Stomach (tissue), 8 donors: ENCODE measurements at regions not wholly inside any gene's neighbourhood (a gene's known extent, or its start where the extent isn't known, plus 50 kb on each side); places are given as distances from the start of the nearest gene placed in this dataset.
"Not testable (repeated sequence)": the region's sequence is repeated elsewhere in the genome, so short reads cannot be mapped to it uniquely, and the experiment has no call there.

ENCODE experiments used
- DNase-seq, 2 donors: peaks; one replicate each; pipeline versions ENCODE4 v3.0.0 to v3.0.0-alpha.2; 2013 to 2019
- H3K27ac ChIP-seq, 5 donors: fragments of 200-600 bp in 4 of 5; sonication (generic) in 4 of 5; one replicate each; pipeline ENCODE4 v1.5.1; 2013 to 2019; ENCODE audit warnings: mild to moderate bottlenecking in 1 of 5, moderate library complexity in 1 of 5
- H3K27me3 ChIP-seq, 3 donors: fragments of 200-600 bp; sonication (generic); one replicate each; pipeline ENCODE4 v1.5.1; 2017 to 2019; ENCODE audit warnings: mixed run types in 1 of 3
- H3K36me3 ChIP-seq, 4 donors: fragments of 200-600 bp; sonication (generic); 1 replicate in 3 of 4; 2 replicates in 1 of 4; pipeline ENCODE4 v1.5.1; 2016 to 2019
- H3K4me1 ChIP-seq, 4 donors: fragments of 200-600 bp; sonication (generic); one replicate each; pipeline ENCODE4 v1.5.1; 2016 to 2019
- H3K4me3 ChIP-seq, 4 donors: fragments of 200-600 bp; sonication (generic) in 3 of 4; one replicate each; pipeline ENCODE4 v1.5.1; 2016 to 2019; ENCODE audit warnings: mild to moderate bottlenecking in 1 of 4
- H3K9me3 ChIP-seq, 4 donors: fragments of 200-600 bp; sonication (generic); one replicate each; pipeline ENCODE4 v1.5.1; 2016 to 2019
- CTCF ChIP-seq, 7 experiments: fragments of 450-650 bp in 4 of 7; fragments of 200-600 bp in 3 of 7; sonication (generic) in 3 of 7; IDR thresholded peaks; one replicate each; pipeline ENCODE4 v1.5.1; 2016 to 2019; ENCODE audit warnings: antibody characterized with exemption in 7 of 7, control low read depth in 2 of 7, mild to moderate bottlenecking in 1 of 7
- EP300 ChIP-seq: sonication (generic); formaldehyde crosslinking; IDR thresholded peaks from one replicate; pipeline ENCODE4 v1.6.1; 2017; ENCODE audit warnings: antibody characterized with exemption
- POLR2A ChIP-seq, 4 donors: fragments of 450-650 bp; IDR thresholded peaks; one replicate each; pipeline ENCODE4 v1.6.1; 2016; ENCODE audit warnings: antibody characterized with exemption in 4 of 4, control low read depth in 2 of 4, mild to moderate bottlenecking in 1 of 4, moderate library complexity in 1 of 4
- POLR2AphosphoS5 ChIP-seq, 3 donors: sonication (generic); formaldehyde crosslinking; IDR thresholded peaks; one replicate each; pipeline ENCODE4 v1.6.1; 2016; ENCODE audit warnings: antibody characterized with exemption in 3 of 3
- WGBS, 5 donors: extraction: QIAGEN DNeasy Blood & Tissue Kit in 3 of 5; methylation state at CpG; one replicate each; pipeline versions ENCODE4 v1.1.5 to v1.1.7; 2013 to 2018; 5-methylcytosine and 5-hydroxymethylcytosine counted together
- intact Hi-C: fragments of 100-400 bp; cut with DNase I; formaldehyde crosslinking; loops from one replicate; pipeline ENCODE4 v1.15.1; 2023; ENCODE audit warnings: low total_unique reads
- donor health status: healthy with polysubstance abuse.
- donor health status: Bipolar disorder and iron deficiency.
- donor health status: healthy.

GRCh38 chr12:54784115-54784514 lies 70.2 kb upstream of the MUCL1 start:
- intact Hi-C loops = no loop called here
- TF ChIP-seq POLR2AphosphoS5 (IDR thresholded peaks at IDR 0.05) (no peak), CTCF (IDR thresholded peaks at IDR 0.05) (no peak), POLR2A (IDR thresholded peaks at IDR 0.05) (no peak), EP300 (no peak)

GRCh38 chr12:54777031-54777430 lies 77.3 kb upstream of the MUCL1 start:
- not testable (repeated sequence) for H3K27ac ChIP-seq
- 50 to 67% (median 58%) methylated on average over 1 of the region's 1 CpG; no CpG with 5 or more reads in 1 of the 5 donors for WGBS, 5 donors

More at GRCh38 chr12:54784115-54784514, 70.2 kb upstream of the MUCL1 start:
- H3K9me3 ChIP-seq = peaks cover 0 to 42% (median 33%) of the 10 kb centered on the region in 4 donors
- no peaks in the 10 kb centered on the region for H3K27me3 ChIP-seq
- H3K27ac ChIP-seq = no peak overlapping the region
- H3K4me1 ChIP-seq = no peaks in the 10 kb centered on the region
- no peak for DNase-seq
- no peaks in the 10 kb centered on the region for H3K36me3 ChIP-seq
- H3K4me3 ChIP-seq = no peak overlapping the region

GRCh38 chr12:54773593-54773992 lies 80.7 kb upstream of the MUCL1 start:
- no peaks in the 10 kb centered on the region for H3K4me1 ChIP-seq
- 86 to 97% (median 93%) methylated on average over 1 of the region's 1 CpG for WGBS, 5 donors

More at GRCh38 chr12:54777031-54777430, 77.3 kb upstream of the MUCL1 start:
- intact Hi-C loops, H3K36me3 ChIP-seq, H3K9me3 ChIP-seq, H3K27me3 ChIP-seq, DNase-seq, H3K4me3 ChIP-seq, H3K4me1 ChIP-seq: not testable (repeated sequence)

GRCh38 chr12:54765652-54766051 lies 88.7 kb upstream of the MUCL1 start:
- peak in 1 of 3 donors; percentile 7 for TF ChIP-seq POLR2AphosphoS5 (IDR thresholded peaks at IDR 0.05)
- no peak for TF ChIP-seq CTCF (IDR thresholded peaks at IDR 0.05)
- 10 to 32% (median 11%) methylated on average over 1 of the region's 1 CpG for WGBS, 5 donors
- Histone ChIP-seq H3K4me1 (peaks cover 0 to 19% (median 9%) of the 10 kb centered on the region in 4 donors), H3K4me3 (no peak overlapping the region), H3K9me3 (no peaks in the 10 kb centered on the region), H3K27ac (no peak overlapping the region), H3K36me3 (no peaks in the 10 kb centered on the region), H3K27me3 (no peaks in the 10 kb centered on the region)
- intact Hi-C loops = no loop called here
- DNase-seq = peak in 1 of 2 donors; percentile 25

More at GRCh38 chr12:54773593-54773992, 80.7 kb upstream of the MUCL1 start:
- no peak overlapping the region for H3K27ac ChIP-seq
- TF ChIP-seq POLR2AphosphoS5 (IDR thresholded peaks at IDR 0.05) (no peak), EP300 (no peak), CTCF (IDR thresholded peaks at IDR 0.05) (no peak), POLR2A (IDR thresholded peaks at IDR 0.05) (no peak)
- H3K4me3 ChIP-seq = no peak overlapping the region
- H3K9me3 ChIP-seq = peaks cover 0 to 6% (median 5%) of the 10 kb centered on the region in 4 donors
- intact Hi-C loops = no loop called here
- no peaks in the 10 kb centered on the region for H3K36me3 ChIP-seq
- DNase-seq = no peak
- H3K27me3 ChIP-seq = no peaks in the 10 kb centered on the region

GRCh38 chr12:54762390-54762789 lies 91.9 kb upstream of the MUCL1 start:
- H3K4me1 ChIP-seq = peaks cover 0 to 19% (median 9%) of the 10 kb centered on the region in 4 donors
- H3K36me3 ChIP-seq = no peaks in the 10 kb centered on the region
- H3K4me3 ChIP-seq = no peak overlapping the region
- intact Hi-C loops = no loop called here
- peaks cover 0 to 6% (median 0%) of the 10 kb centered on the region in 3 donors for H3K27me3 ChIP-seq
- H3K9me3 ChIP-seq = peaks cover 0 to 16% (median 5%) of the 10 kb centered on the region in 4 donors
- WGBS, 5 donors = 11 to 40% (median 22%) methylated on average over 1 of the region's 1 CpG
- DNase-seq = no peak
- H3K27ac ChIP-seq = no peak overlapping the region
- TF ChIP-seq POLR2A (IDR thresholded peaks at IDR 0.05) (no peak), POLR2AphosphoS5 (IDR thresholded peaks at IDR 0.05) (no peak), EP300 (no peak), CTCF (IDR thresholded peaks at IDR 0.05) (no peak)
